Testis (tissue), 2 donors: ENCODE measurements at regions not wholly inside any gene's neighbourhood (a gene's known extent, or its start where the extent isn't known, plus 50 kb on each side); places are given as distances from the start of the nearest gene placed in this dataset.

Experiments used
- DNase-seq: peaks from one replicate; pipeline ENCODE4 v3.0.0-alpha.2; 2019
- H3K27ac ChIP-seq, 2 donors: fragments of 200-600 bp; sonication (generic); one replicate each; pipeline ENCODE4 v1.5.1; 2019
- H3K27me3 ChIP-seq: fragments of 200-600 bp; sonication (generic); one replicate; pipeline ENCODE4 v1.5.1; 2019
- H3K36me3 ChIP-seq: fragments of 200-600 bp; sonication (generic); one replicate; pipeline ENCODE4 v1.5.1; 2017; ENCODE audit warnings: low read depth; ENCODE audit errors: missing control alignments
- H3K4me1 ChIP-seq: fragments of 200-600 bp; sonication (generic); one replicate; pipeline ENCODE4 v1.5.1; 2019
- H3K4me3 ChIP-seq, 2 donors: fragments of 200-600 bp; sonication (generic); one replicate each; pipeline ENCODE4 v1.5.1; 2017 to 2019
- H3K9me3 ChIP-seq: fragments of 200-600 bp; sonication (generic); one replicate; pipeline ENCODE4 v1.5.1; 2017
- CTCF ChIP-seq, 3 experiments: fragments of 450-650 bp in 2 of 3; fragments of 200-600 bp in 1 of 3; sonication (generic) in 1 of 3; IDR thresholded peaks; one replicate each; pipeline ENCODE4 v1.5.1; 2016 to 2019; ENCODE audit warnings: antibody characterized with exemption in 3 of 3, mild to moderate bottlenecking in 2 of 3, moderate library complexity in 1 of 3
- POLR2A ChIP-seq: fragments of 450-650 bp; IDR thresholded peaks from one replicate; pipeline ENCODE4 v1.6.1; 2017; ENCODE audit warnings: antibody characterized with exemption, mild to moderate bottlenecking, moderate library complexity
- WGBS, 2 donors: methylation state at CpG; one replicate each; pipeline ENCODE4 v1.1.5; 2018; 5-methylcytosine and 5-hydroxymethylcytosine counted together
- intact Hi-C: fragments of 100-400 bp; cut with DNase I; formaldehyde crosslinking; loops from one replicate; pipeline ENCODE4 v1.15.1; 2023; ENCODE audit warnings: low total_unique reads

DNA sequence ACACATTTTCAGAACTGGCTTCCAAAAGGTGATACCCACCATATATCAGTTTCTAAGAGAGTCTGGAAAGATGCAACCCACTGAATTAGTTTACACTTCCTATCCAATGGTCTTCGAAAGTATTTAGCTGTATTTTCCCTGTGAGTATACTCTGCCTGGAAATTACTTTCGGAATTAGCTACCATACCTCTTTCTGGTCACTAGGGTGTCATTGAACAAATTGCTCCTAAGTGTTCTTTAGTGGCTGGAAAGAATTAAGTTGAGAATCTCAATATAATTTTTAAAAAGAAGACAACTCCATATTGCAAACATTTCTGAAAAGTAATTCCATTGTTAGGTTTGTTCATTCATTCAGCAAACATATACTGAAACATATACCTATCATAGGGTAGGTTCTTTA, 283.1 kb upstream of the SSTR1 start:
- H3K36me3 ChIP-seq = no peaks in the 10 kb centered on the region
- no peak for TF ChIP-seq CTCF (IDR thresholded peaks at IDR 0.05)
- TF ChIP-seq POLR2A = no peak
- H3K27ac ChIP-seq = no peak overlapping the region
- H3K4me3 ChIP-seq = no peak overlapping the region
- WGBS, 2 donors = 91 to 94% methylated on average over 2 of the region's 2 CpGs
- intact Hi-C loops = no loop called here
- H3K4me1 ChIP-seq = no peaks in the 10 kb centered on the region
- DNase-seq = no peak
- no peaks in the 10 kb centered on the region for H3K9me3 ChIP-seq
- no peaks in the 10 kb centered on the region for H3K27me3 ChIP-seq

DNA sequence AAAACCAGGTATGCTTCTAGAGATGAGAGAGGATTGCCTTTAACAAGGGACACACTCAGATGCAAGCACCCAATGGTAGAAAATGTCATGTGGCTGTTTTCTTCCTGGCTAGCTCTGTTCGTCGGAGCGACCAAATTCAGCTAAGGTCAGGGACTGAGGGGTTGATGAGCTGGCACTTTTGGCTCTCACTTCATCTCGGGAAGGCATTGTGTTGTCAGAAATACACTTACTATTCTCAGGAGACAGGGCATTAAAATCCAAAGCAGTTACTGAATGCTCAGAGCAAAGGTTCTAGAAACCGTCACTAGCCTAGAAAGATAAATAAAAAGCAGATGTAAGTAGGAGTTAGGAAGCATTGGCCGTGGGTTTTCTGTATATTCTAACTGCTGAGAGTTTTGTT, 275.7 kb upstream of the SSTR1 start:
- Histone ChIP-seq H3K36me3 (no peaks in the 10 kb centered on the region), H3K27me3 (no peaks in the 10 kb centered on the region), H3K4me3 (no peak overlapping the region), H3K9me3 (no peaks in the 10 kb centered on the region), H3K27ac (no peak overlapping the region), H3K4me1 (no peaks in the 10 kb centered on the region)
- WGBS, 2 donors = 71 to 81% methylated on average over 6 of the region's 6 CpGs
- no peak for TF ChIP-seq CTCF (IDR thresholded peaks at IDR 0.05)
- no peak for TF ChIP-seq POLR2A
- intact Hi-C loops = no loop called here
- no peak for DNase-seq

GRCh38 chr14:37932481-37932880, 275.2 kb upstream of the SSTR1 start:
- DNase-seq = no peak
- WGBS, 2 donors = 76 to 83% methylated on average over 5 of the region's 5 CpGs
- no peak overlapping the region for H3K27ac ChIP-seq

DNA sequence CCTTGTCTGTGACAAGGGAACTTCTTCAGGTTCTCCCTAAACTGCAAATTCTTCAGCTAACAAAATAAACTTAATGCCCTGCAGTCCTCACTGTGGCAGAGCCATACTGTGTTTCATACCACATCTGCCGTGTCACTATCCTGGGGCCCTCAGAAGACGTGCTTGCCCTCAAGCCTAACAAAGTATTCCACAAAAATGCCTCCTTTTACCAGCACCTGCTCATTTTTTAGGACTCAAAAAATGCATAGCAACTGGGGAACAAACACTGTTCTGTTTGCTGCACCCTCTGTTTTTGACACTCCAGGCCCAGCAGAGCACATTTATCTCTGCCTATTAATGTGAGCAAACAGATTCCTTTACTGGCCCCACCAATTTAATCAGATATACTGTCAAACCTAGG, 270.7 kb upstream of the SSTR1 start:
- 77 to 88% methylated on average over 2 of the region's 2 CpGs for WGBS, 2 donors
- no peak overlapping the region for H3K27ac ChIP-seq
- DNase-seq = no peak
- H3K9me3 ChIP-seq = no peaks in the 10 kb centered on the region
- TF ChIP-seq POLR2A (no peak), CTCF (IDR thresholded peaks at IDR 0.05) (no peak)
- no peaks in the 10 kb centered on the region for H3K36me3 ChIP-seq
- intact Hi-C loops = no loop called here
- no peaks in the 10 kb centered on the region for H3K27me3 ChIP-seq
- H3K4me3 ChIP-seq = no peak overlapping the region
- no peaks in the 10 kb centered on the region for H3K4me1 ChIP-seq

More at GRCh38 chr14:37932481-37932880, 275.2 kb upstream of the SSTR1 start:
- H3K27me3 ChIP-seq = no peaks in the 10 kb centered on the region
- intact Hi-C loops = no loop called here
- H3K4me3 ChIP-seq = no peak overlapping the region
- H3K36me3 ChIP-seq = no peaks in the 10 kb centered on the region
- no peaks in the 10 kb centered on the region for H3K9me3 ChIP-seq
- no peaks in the 10 kb centered on the region for H3K4me1 ChIP-seq
- TF ChIP-seq POLR2A = no peak
- TF ChIP-seq CTCF (IDR thresholded peaks at IDR 0.05) = no peak

DNA sequence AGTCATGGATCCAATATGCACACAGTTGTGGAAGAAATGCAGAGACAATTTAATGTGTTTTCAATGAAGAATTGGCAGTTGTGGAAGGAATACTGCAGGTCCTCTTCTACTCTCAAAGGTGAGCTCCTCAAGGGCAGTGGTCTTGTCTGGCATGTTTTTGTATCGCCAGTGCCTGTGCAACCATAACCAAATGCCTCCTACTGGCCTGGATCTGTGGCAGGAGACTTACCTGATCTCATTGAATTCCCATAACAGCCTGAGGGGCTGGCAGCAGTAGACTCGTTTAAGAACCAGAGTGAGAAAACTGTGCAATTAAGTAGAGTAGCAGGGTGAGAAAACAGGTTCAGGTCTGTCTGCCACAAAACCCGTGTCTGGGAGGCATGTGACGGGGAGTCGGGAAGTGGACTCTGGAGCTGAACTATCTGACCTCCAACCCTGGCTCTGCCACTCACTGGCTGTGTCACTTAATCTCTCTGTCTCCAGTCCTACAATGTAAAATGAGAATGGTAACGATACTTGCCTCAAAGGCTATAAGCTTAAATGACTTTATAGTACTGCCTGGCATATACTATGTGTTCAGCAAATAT, 268.2 kb upstream of the SSTR1 start:
- WGBS, 2 donors = 82 to 85% methylated on average over 6 of the region's 6 CpGs
- Histone ChIP-seq H3K4me1 (no peaks in the 10 kb centered on the region), H3K27me3 (no peaks in the 10 kb centered on the region), H3K27ac (no peak overlapping the region), H3K4me3 (no peak overlapping the region), H3K9me3 (no peaks in the 10 kb centered on the region), H3K36me3 (no peaks in the 10 kb centered on the region)
- TF ChIP-seq CTCF (IDR thresholded peaks at IDR 0.05) (no peak), POLR2A (no peak)
- DNase-seq = no peak
- intact Hi-C loops = no loop called here
